Peyer's patch (tissue), 4 donors: ENCODE measurements at regions not wholly inside any gene's neighbourhood (a gene's known extent, or its start where the extent isn't known, plus 50 kb on each side); places are given as distances from the start of the nearest gene placed in this dataset.

Source experiments
- DNase-seq, 3 donors: peaks; one replicate each; pipeline ENCODE4 v3.0.0-alpha.2; 2017 to 2019
- H3K27ac ChIP-seq, 4 donors: fragments of 200-600 bp; sonication (generic); one replicate each; pipeline ENCODE4 v1.5.1; 2016 to 2019
- H3K27me3 ChIP-seq, 2 donors: fragments of 200-600 bp; sonication (generic); one replicate each; pipeline ENCODE4 v1.5.1; 2019
- H3K36me3 ChIP-seq, 3 donors: fragments of 200-600 bp; sonication (generic); one replicate each; pipeline ENCODE4 v1.5.1; 2016 to 2019
- H3K4me1 ChIP-seq, 4 donors: fragments of 200-600 bp; sonication (generic); one replicate each; pipeline ENCODE4 v1.5.1; 2016 to 2019
- H3K4me3 ChIP-seq, 4 donors: fragments of 200-600 bp; sonication (generic); 1 replicate in 3 of 4; 2 replicates in 1 of 4; pipeline ENCODE4 v1.5.1; 2016 to 2019; ENCODE audit warnings: mild to moderate bottlenecking in 1 of 4
- H3K9me3 ChIP-seq, 4 donors: fragments of 200-600 bp; sonication (generic); one replicate each; pipeline ENCODE4 v1.5.1; 2016 to 2019; ENCODE audit warnings: mild to moderate bottlenecking in 1 of 4
- CTCF ChIP-seq, 6 experiments: fragments of 450-650 bp in 4 of 6; fragments of 200-600 bp in 2 of 6; sonication (generic) in 1 of 6; IDR thresholded peaks; one replicate each; pipeline ENCODE4 v1.5.1; 2017 to 2019; ENCODE audit warnings: antibody characterized with exemption in 6 of 6, mild to moderate bottlenecking in 3 of 6, moderate library complexity in 1 of 6
- POLR2A ChIP-seq, 2 donors: fragments of 450-650 bp; IDR thresholded peaks; one replicate each; pipeline ENCODE4 v1.5.1; 2017; ENCODE audit warnings: antibody characterized with exemption in 2 of 2, mild to moderate bottlenecking in 2 of 2, moderate library complexity in 2 of 2

DNA sequence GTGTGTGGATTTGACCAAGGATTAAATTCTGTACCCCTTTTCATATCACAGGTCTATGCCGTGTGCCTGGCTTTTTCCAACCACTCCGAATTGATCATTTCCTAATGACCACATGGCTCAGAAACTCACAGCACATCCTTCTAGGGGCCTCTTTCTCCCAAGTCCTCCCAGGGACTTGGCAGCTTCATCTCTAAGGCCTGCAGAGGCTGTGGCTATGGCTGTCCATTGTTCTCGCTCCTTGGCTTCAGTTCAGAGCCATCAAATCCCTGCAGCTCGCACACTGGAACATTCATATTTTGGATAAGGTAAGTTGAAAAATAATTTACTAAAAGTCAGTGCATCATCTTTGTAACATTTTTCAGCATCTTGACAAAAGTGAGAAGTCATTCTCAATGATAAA is 497.2 kb upstream of the CDH4 start:
- Histone ChIP-seq H3K27me3 (no peaks in the 10 kb centered on the region), H3K27ac (no peak overlapping the region), H3K36me3 (no peaks in the 10 kb centered on the region), H3K4me3 (no peak overlapping the region), H3K9me3 (no peaks in the 10 kb centered on the region), H3K4me1 (no peaks in the 10 kb centered on the region)
- no peak for DNase-seq
- TF ChIP-seq POLR2A (IDR thresholded peaks at IDR 0.05) (no peak), CTCF (IDR thresholded peaks at IDR 0.05) (no peak)

- TF ChIP-seq POLR2A (IDR thresholded peaks at IDR 0.05) (no peak), CTCF (IDR thresholded peaks at IDR 0.05) (no peak)
- no peak for DNase-seq
- no peaks in the 10 kb centered on the region for H3K4me1 ChIP-seq
- no peak overlapping the region for H3K4me3 ChIP-seq
- no peaks in the 10 kb centered on the region for H3K36me3 ChIP-seq
- H3K9me3 ChIP-seq = no peaks in the 10 kb centered on the region
- H3K27ac ChIP-seq = no peak overlapping the region
- no peaks in the 10 kb centered on the region for H3K27me3 ChIP-seq
These were observed 492.4 kb upstream of the CDH4 start for GRCh38 chr20:60759651-60760050.

GRCh38 chr20:60760256-60761000 is 491.6 kb upstream of the CDH4 start:
- Histone ChIP-seq H3K9me3 (no peaks in the 10 kb centered on the region), H3K27ac (no peak overlapping the region), H3K27me3 (no peaks in the 10 kb centered on the region), H3K4me3 (no peak overlapping the region), H3K4me1 (no peaks in the 10 kb centered on the region), H3K36me3 (no peaks in the 10 kb centered on the region)
- no peak for DNase-seq
- TF ChIP-seq CTCF (IDR thresholded peaks at IDR 0.05) (no peak), POLR2A (IDR thresholded peaks at IDR 0.05) (no peak)

DNA sequence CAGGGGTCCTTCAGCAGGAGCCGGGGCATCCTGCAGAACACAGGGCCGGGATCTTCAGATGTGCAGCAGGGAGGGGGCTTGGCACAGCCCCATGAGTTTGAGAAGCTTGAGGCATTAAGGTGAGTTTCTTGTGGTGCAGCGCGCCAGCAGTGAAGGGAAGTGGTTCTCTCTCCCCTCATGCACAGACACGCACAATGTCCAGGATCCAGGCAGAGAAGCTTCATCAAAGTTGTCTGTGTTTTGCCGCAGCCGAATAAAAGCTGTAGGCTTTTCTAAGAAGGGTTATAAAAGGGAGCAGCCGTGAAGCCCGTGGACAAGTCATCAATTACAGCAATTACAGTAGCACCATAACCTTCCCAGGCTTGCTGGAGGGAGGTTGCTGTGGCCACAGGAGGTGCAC is 491.0 kb upstream of the CDH4 start:
- Histone ChIP-seq H3K27ac (no peak overlapping the region), H3K36me3 (no peaks in the 10 kb centered on the region), H3K27me3 (no peaks in the 10 kb centered on the region), H3K4me1 (no peaks in the 10 kb centered on the region), H3K4me3 (no peak overlapping the region), H3K9me3 (no peaks in the 10 kb centered on the region)
- TF ChIP-seq CTCF (IDR thresholded peaks at IDR 0.05) (no peak), POLR2A (IDR thresholded peaks at IDR 0.05) (no peak)
- DNase-seq = no peak

GRCh38 chr20:60762386-60762785 is 489.7 kb upstream of the CDH4 start:
- no peaks in the 10 kb centered on the region for H3K9me3 ChIP-seq
- no peaks in the 10 kb centered on the region for H3K4me1 ChIP-seq
- H3K27me3 ChIP-seq = no peaks in the 10 kb centered on the region
- DNase-seq = no peak
- no peak overlapping the region for H3K27ac ChIP-seq
- no peak overlapping the region for H3K4me3 ChIP-seq
- TF ChIP-seq CTCF (IDR thresholded peaks at IDR 0.05) (no peak), POLR2A (IDR thresholded peaks at IDR 0.05) (no peak)
- no peaks in the 10 kb centered on the region for H3K36me3 ChIP-seq

- no peak for TF ChIP-seq CTCF (IDR thresholded peaks at IDR 0.05)
These were observed 487.7 kb upstream of the CDH4 start for GRCh38 chr20:60764328-60764727.

More at GRCh38 chr20:60764328-60764727, 487.7 kb upstream of the CDH4 start:
- Histone ChIP-seq H3K27me3 (no peaks in the 10 kb centered on the region), H3K27ac (no peak overlapping the region), H3K9me3 (no peaks in the 10 kb centered on the region), H3K36me3 (no peaks in the 10 kb centered on the region), H3K4me3 (no peak overlapping the region), H3K4me1 (no peaks in the 10 kb centered on the region)
- no peak for DNase-seq
